SJCRH30 (cell line): ENCODE measurements at regions not wholly inside any gene's neighbourhood (a gene's known extent, or its start where the extent isn't known, plus 50 kb on each side); places are given as distances from the start of the nearest gene placed in this dataset.
"Not testable (repeated sequence)": the region's sequence is repeated elsewhere in the genome, so short reads cannot be mapped to it uniquely, and the experiment has no call there.

Experiments
- DNase-seq, 2 experiments: peaks; one replicate each; pipeline ENCODE4 v3.0.0-alpha.2; 2015 to 2020
- H3K27ac ChIP-seq: fragments of 250-450 bp; sonication (Bioruptor Pico); 2 replicates; pipeline ENCODE4 v1.5.1; 2020; ENCODE audit warnings: mild to moderate bottlenecking, moderate library complexity
- H3K27me3 ChIP-seq: fragments of 250-450 bp; sonication (Bioruptor Pico); 2 replicates; pipeline ENCODE4 v1.5.1; 2020; ENCODE audit warnings: mild to moderate bottlenecking, moderate library complexity
- H3K36me3 ChIP-seq: fragments of 250-450 bp; sonication (Bioruptor Pico); 2 replicates; pipeline ENCODE4 v1.5.1; 2020; ENCODE audit warnings: mild to moderate bottlenecking, moderate library complexity
- H3K4me1 ChIP-seq: fragments of 250-450 bp; sonication (Bioruptor Pico); 2 replicates; pipeline ENCODE4 v1.5.1; 2020; ENCODE audit warnings: mild to moderate bottlenecking, moderate library complexity
- H3K4me3 ChIP-seq: fragments of 250-450 bp; sonication (Bioruptor Pico); 2 replicates; pipeline ENCODE4 v1.5.1; 2020; ENCODE audit warnings: mild to moderate bottlenecking, moderate library complexity
- H3K9me3 ChIP-seq: fragments of 250-450 bp; sonication (Bioruptor Pico); replicated peaks from 2 replicates; pipeline ENCODE4 v1.5.1; 2020; ENCODE audit warnings: mild to moderate bottlenecking, moderate library complexity

- not testable (repeated sequence) for H3K27ac ChIP-seq, H3K4me3 ChIP-seq, H3K36me3 ChIP-seq, H3K4me1 ChIP-seq, H3K9me3 ChIP-seq, H3K27me3 ChIP-seq, DNase-seq
These were observed 202.7 kb downstream of the ALDH8A1 start for GRCh38 chr6:134747197-134747596.

DNA sequence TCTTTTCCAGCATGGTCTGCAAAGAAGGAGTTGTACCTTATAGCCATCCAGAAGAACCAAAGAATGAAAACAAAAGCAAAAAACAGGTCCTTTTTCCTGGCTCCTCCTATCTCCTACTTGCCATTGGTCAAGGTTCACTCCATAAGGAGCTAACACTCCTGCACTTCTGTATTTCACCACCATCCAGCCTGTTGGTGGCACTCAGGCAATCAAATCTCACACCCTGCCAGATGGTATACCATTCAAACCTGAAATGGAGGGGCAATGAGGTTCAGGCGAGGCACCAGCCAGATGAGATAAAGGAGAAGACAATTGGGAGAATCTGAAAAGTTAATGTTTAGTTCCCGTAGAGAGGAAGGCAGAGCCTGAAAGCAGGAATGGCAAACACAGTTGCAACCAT is 203.8 kb downstream of the ALDH8A1 start:
- Histone ChIP-seq H3K4me3 (no peak overlapping the region), H3K27ac (no peak overlapping the region), H3K36me3 (no peaks in the 10 kb centered on the region), H3K4me1 (peaks cover 9% of the 10 kb centered on the region), H3K27me3 (no peaks in the 10 kb centered on the region; the same call in 1 of the 2 replicates), H3K9me3 (no peaks in the 10 kb centered on the region)
- DNase-seq = no peak

- H3K27me3 ChIP-seq, DNase-seq, H3K9me3 ChIP-seq, H3K27ac ChIP-seq, H3K36me3 ChIP-seq, H3K4me1 ChIP-seq, H3K4me3 ChIP-seq: not testable (repeated sequence)
These were observed 204.7 kb downstream of the ALDH8A1 start for GRCh38 chr6:134745192-134745591.

DNA sequence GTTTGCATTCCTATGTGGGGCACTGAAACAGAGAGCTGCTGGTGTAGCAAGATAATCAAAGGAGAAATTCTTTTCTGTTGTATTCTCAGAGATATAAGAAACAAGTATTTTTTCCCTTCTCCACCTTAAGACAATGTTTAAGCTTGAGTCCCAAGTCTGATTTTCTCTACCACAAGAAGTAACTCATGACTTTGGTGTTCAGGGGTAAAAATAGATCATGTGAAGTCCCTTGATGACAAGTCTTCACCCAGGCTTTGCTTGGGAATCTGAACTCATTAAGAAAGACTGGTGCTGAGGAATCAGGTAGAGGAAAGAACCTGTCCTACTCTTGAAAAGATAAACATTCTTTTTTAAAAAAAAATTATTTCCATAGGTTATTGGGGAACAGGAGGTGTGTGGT is 205.6 kb downstream of the ALDH8A1 start:
- DNase-seq = no peak
- Histone ChIP-seq H3K27me3 (peaks cover 6% of the 10 kb centered on the region; the same call in 1 of the 2 replicates), H3K9me3 (no peaks in the 10 kb centered on the region)

DNA sequence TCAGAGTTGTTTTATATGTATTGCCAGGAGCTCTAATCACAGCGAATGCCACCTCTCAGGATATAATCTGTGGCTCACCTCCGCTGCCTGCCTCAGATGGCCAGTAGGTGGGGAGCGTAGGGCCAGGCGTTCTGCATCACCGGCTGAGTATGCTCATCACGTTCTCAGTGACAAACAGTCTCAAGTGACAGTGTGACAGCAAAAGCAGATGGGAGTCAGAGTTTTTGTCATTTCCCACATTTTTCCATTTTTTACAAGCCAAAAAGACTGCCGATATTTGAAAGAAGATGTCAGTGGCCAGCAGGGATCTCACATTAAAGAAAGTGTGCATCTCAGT is 208.7 kb downstream of the ALDH8A1 start:
- Histone ChIP-seq H3K4me1 (peaks cover 12% of the 10 kb centered on the region), H3K4me3 (no peak overlapping the region), H3K27ac (no peak overlapping the region), H3K9me3 (no peaks in the 10 kb centered on the region; the same call in 1 of the 2 replicates), H3K36me3 (no peaks in the 10 kb centered on the region), H3K27me3 (peaks cover 6% of the 10 kb centered on the region; the same call in 1 of the 2 replicates)
- no peak for DNase-seq

More for the DNA sequence above, 205.6 kb downstream of the ALDH8A1 start:
- peaks cover 12% of the 10 kb centered on the region for H3K4me1 ChIP-seq
- no peak overlapping the region for H3K27ac ChIP-seq
- H3K36me3 ChIP-seq = no peaks in the 10 kb centered on the region
- no peak overlapping the region for H3K4me3 ChIP-seq

- Histone ChIP-seq H3K4me3 (no peak overlapping the region), H3K9me3 (no peaks in the 10 kb centered on the region; the same call in 1 of the 2 replicates), H3K4me1 (peaks cover 12% of the 10 kb centered on the region), H3K36me3 (no peaks in the 10 kb centered on the region), H3K27ac (no peak overlapping the region), H3K27me3 (peaks cover 6% of the 10 kb centered on the region)
- no peak for DNase-seq
These were observed 209.3 kb downstream of the ALDH8A1 start for GRCh38 chr6:134740473-134741199.

DNA sequence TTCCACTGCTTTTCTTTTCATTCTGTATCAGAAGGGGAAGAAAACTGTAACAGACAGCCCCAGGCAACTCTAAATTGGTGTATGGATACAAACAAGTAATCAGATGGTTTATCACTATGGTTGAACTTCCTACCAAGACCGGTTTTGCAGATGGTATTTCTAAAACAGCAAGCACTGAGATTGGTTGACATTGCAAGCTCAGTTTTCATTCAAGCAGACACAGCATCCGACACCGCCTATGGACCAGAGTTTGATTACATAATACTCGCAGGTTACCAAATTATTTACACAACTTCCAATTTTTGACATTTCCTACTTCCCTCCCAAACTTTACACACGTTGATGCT is 209.9 kb downstream of the ALDH8A1 start:
- DNase-seq = no peak
- H3K27ac ChIP-seq = no peak overlapping the region
- H3K4me3 ChIP-seq = no peak overlapping the region
- H3K9me3 ChIP-seq = no peaks in the 10 kb centered on the region; the same call in 1 of the 2 replicates
- H3K4me1 ChIP-seq = peaks cover 12% of the 10 kb centered on the region
- H3K27me3 ChIP-seq = peaks cover 6% of the 10 kb centered on the region
- no peaks in the 10 kb centered on the region for H3K36me3 ChIP-seq

DNA sequence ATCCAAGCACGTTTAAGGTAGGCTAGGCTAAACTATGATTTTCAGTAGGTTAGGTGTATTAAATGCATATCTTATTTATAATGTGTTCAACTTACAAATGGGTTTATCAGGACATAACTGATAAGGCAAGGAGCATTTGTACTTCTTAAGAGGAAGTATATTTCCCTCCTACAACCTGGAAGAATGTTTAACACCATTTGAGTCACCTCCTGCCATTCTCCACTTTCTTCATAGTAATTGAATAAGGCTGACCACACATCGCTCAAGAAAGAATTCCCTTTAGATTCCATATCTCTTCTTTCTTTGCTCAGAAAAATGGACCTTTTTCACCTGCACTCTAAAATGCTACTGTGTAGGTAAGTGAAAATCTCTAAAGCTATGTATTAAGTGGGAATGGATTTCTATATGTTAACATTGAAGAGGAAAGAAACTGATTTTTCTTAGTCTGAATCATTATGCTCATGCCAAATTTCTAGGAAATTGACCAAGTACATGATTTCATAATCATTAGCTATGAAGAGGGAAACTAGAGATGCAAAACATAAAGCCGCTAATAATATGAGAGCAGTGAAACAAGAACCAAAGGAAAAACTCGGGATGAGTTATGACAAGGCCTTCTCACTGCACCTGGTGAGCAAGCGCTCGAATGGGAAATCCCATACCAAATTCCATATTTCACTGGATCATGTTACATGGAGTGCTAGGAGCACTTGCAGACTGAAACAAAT is 210.4 kb downstream of the ALDH8A1 start:
- Histone ChIP-seq H3K4me1 (peaks cover 12% of the 10 kb centered on the region), H3K36me3 (no peaks in the 10 kb centered on the region), H3K4me3 (no peak overlapping the region), H3K27ac (no peak overlapping the region), H3K9me3 (no peaks in the 10 kb centered on the region; the same call in 1 of the 2 replicates), H3K27me3 (peaks cover 6% of the 10 kb centered on the region)
- peak; percentile 5 to 40 for DNase-seq

DNA sequence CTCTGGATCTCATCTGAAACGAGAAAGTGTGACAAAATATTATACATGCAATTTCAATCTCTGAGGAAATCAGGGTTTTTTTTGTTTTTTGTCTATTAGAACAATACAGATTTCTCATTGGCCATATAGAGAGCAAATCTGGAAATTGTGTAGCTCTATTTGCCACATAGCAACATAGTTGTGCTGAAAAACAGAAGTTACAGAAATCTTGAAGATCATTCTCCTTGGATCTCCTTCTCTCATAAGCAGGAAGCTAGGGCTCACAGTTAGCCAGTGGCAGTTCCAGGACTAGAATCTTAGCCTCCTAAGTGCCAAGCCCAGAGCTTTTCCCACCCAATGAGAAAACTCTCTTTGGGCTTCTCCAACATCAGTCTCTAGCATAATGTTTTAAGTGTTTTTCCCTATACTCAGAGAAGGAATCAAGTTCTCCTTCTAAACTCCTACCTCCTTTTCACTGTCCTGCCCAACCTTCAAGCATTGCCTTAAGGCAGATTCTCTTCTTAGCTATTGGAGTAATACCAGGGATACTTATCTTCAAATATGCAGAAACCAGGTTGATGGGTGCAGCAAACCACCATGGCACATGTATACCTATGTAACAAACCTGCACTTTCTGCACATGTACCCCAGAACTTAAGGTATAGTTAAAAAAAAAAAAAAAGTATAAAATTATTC is 211.6 kb downstream of the ALDH8A1 start:
- H3K4me3 ChIP-seq = no peak overlapping the region
- H3K36me3 ChIP-seq = no peaks in the 10 kb centered on the region
- no peak overlapping the region for H3K27ac ChIP-seq
- DNase-seq = no peak
- peaks cover 6% of the 10 kb centered on the region for H3K27me3 ChIP-seq
- peaks cover 12% of the 10 kb centered on the region for H3K4me1 ChIP-seq
- H3K9me3 ChIP-seq = no peaks in the 10 kb centered on the region; the same call in 1 of the 2 replicates

DNA sequence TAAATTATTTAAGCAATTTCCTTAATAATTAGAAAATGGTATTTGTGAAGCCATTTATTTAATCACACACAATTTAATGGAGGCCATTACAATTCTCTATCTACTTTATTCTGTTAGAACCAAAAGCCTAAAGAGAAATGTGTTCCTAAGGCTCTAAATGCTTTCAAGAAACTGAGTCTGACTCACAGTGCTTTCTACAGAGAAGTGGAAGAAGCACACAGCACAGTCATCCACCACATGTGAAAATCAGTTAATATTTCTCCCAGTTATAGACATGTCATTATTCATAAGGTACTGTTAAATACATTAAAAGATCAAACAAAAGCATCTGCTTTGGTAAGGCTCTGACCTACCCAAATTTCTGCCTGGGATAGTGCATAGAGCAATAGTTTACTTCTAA is 214.4 kb downstream of the ALDH8A1 start:
- Histone ChIP-seq H3K9me3 (no peaks in the 10 kb centered on the region; the same call in 1 of the 2 replicates), H3K36me3 (no peaks in the 10 kb centered on the region), H3K4me3 (no peak overlapping the region), H3K27me3 (peaks cover 6% of the 10 kb centered on the region), H3K27ac (no peak overlapping the region), H3K4me1 (peaks cover 9% of the 10 kb centered on the region)
- DNase-seq = no peak

- DNase-seq = no peak
- H3K36me3 ChIP-seq = no peaks in the 10 kb centered on the region
- H3K9me3 ChIP-seq = no peaks in the 10 kb centered on the region; the same call in 1 of the 2 replicates
- H3K4me3 ChIP-seq = no peak overlapping the region
- H3K27ac ChIP-seq = no peak overlapping the region
- H3K27me3 ChIP-seq = no peaks in the 10 kb centered on the region; the same call in none of the 2 replicates
- H3K4me1 ChIP-seq = no peaks in the 10 kb centered on the region
These were observed 215.5 kb downstream of the ALDH8A1 start for GRCh38 chr6:134734312-134734869.

DNA sequence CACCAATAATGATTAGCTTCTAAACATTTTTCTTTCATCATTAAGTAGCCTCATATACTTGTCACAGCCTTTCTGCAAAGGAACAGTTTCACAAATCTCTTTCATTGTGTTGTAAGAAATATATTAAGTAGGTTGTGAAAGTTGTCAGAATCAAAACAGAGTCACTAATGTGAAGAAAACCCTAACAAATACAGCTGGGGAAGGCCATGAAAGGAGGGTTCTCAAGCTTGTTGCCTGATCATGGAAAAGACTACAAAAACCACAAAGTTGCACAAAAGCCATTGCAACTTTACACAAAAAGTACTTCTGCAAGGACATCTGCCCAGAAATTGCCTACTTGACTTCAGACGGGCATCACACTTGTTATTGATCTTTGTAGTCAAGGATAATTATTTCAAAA is 216.1 kb downstream of the ALDH8A1 start:
- no peaks in the 10 kb centered on the region for H3K4me1 ChIP-seq
- H3K27me3 ChIP-seq = no peaks in the 10 kb centered on the region; the same call in none of the 2 replicates
- DNase-seq = no peak
- H3K27ac ChIP-seq = no peak overlapping the region
- no peaks in the 10 kb centered on the region for H3K36me3 ChIP-seq
- no peaks in the 10 kb centered on the region; the same call in 1 of the 2 replicates for H3K9me3 ChIP-seq
- H3K4me3 ChIP-seq = no peak overlapping the region

GRCh38 chr6:134732763-134733162 is 217.1 kb downstream of the ALDH8A1 start:
- Histone ChIP-seq H3K4me1 (no peaks in the 10 kb centered on the region), H3K27ac (no peak overlapping the region), H3K36me3 (no peaks in the 10 kb centered on the region), H3K9me3 (no peaks in the 10 kb centered on the region; the same call in 1 of the 2 replicates), H3K4me3 (no peak overlapping the region), H3K27me3 (no peaks in the 10 kb centered on the region; the same call in none of the 2 replicates)
- DNase-seq = no peak

DNA sequence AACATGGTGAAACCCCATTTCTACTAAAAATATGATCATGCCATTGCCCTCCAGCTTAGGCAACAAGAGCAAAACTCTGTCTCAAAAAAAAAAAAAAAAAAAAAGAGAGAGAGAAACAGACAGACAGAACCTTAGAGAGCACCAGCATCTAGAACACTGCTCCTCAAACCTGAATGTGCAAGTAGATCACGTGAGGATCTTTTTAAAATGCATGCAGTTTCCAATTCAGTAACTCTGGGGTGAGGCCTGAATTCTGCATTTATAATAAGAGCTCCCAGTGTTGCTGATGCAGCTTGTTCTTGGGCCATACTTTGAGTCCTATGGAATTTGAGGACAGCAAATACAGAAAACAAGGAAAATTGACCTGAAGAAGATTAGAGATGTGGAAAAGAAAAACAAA is 218.3 kb downstream of the ALDH8A1 start:
- Histone ChIP-seq H3K9me3 (no peaks in the 10 kb centered on the region; the same call in 1 of the 2 replicates), H3K27ac (no peak overlapping the region), H3K27me3 (no peaks in the 10 kb centered on the region; the same call in none of the 2 replicates), H3K4me1 (no peaks in the 10 kb centered on the region), H3K4me3 (no peak overlapping the region), H3K36me3 (no peaks in the 10 kb centered on the region)
- DNase-seq = no peak

DNA sequence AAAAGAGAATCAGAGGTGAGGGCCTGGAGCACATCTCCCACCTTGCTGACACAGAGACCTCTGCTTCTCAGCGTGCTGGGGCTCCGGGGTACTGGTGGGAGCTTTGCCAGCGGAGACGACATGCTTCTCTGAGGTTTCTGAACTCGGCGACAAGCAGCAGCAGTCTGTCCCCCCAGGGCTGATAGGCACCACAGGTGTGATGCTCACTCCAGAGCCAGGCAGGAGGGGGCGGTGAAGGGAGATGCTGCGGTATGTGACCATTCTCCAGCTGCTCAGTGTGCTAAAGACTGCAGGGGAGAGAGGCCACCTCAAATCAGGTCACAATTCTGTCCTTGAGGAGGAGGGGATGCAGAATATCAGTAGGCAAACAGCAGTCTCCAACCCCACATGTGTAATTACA is 219.9 kb downstream of the ALDH8A1 start:
- Histone ChIP-seq H3K4me3 (no peak overlapping the region), H3K27ac (no peak overlapping the region), H3K27me3 (no peaks in the 10 kb centered on the region; the same call in 1 of the 2 replicates), H3K36me3 (no peaks in the 10 kb centered on the region), H3K9me3 (no peaks in the 10 kb centered on the region), H3K4me1 (no peaks in the 10 kb centered on the region)
- peak; percentile 26 to 34 for DNase-seq
